GM18502 (cell line): ENCODE measurements at regions not wholly inside any gene's neighbourhood (a gene's known extent, or its start where the extent isn't known, plus 50 kb on each side); places are given as distances from the start of the nearest gene placed in this dataset.

Experiments used
- ATAC-seq: cut with Tn5 transposase; IDR thresholded peaks from one replicate; pipeline ENCODE4 v1.9.1; 2021; ENCODE audit warnings: mild to moderate bottlenecking; ENCODE audit not compliant: unreplicated experiment, poor library complexity

DNA sequence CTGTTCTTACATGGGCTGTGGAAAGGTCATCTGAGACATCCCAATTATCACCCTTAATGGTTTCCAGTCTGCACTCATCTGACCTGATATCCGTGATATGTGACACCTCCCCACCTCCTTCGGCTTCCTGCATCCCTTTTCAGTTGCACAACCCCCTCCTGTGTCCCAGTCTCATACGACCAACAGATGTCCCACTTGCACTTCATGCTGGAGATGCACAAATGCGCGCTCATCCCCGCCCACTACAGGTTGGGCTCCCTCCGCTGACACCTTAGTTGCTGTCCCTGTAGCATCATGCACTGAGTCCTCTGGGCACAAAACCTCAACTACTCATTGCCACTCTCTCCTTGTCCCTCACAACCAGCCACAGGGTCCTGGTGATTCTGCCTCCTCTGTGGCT is 94.4 kb downstream of the MIS18A start:
- ATAC-seq = no peak

DNA sequence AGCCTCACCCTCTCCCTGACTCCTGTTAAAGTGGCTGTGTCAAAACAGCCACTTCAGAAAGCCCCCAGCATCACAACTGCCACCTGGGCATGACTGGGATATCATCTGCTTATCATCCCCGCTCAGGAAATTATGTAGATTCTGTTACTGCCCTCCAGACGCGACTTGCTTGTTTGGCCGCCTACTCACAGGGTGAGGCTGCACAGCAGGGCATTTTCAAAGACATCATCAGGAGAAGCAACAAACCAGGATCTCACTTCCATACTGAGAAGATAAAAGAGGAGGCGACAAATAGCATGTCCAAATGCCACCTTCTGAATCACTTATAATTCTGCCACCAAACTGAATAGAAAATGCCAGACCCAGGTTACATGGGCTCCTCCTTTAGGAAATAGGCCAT is 94.8 kb downstream of the MIS18A start:
- no peak for ATAC-seq

DNA sequence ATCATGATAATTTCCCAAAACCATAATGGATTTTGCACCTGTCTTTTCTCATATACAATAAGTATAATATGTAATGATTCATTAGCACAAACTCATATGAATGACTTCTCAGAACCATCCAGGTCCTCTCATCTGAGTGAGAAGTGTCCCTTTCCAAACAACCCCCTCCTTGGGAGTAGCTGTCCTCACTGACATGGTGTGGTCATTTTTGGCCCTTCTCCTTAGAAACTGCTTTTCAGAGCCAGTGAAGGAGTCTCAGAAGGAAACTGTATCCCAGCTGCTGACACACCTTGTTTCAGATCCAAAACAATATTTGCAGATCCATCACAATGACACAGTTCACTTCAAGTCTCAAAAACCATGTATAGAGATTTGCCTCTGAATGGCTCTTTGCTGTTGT is 95.5 kb downstream of the MIS18A start:
- ATAC-seq = no peak

DNA sequence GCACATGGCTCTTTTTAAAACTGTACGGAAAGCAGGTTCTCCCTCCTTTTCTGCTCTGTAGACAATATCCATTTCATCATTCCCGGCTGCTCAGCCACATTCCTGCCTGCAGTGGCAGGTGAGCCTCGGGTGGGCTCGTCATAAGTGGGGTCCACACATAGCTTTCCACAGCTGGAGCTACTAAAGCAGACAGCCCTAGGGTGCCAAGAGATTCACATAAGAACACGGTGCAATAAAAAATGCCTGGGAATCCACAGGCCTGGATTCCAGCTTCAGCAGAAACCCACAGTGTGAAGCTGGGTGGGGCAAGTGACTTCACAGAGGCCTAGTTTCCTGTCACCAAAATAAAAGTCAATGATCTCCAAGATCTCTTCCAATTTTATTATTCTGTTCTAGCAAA is 96.4 kb downstream of the MIS18A start:
- ATAC-seq = no peak

DNA sequence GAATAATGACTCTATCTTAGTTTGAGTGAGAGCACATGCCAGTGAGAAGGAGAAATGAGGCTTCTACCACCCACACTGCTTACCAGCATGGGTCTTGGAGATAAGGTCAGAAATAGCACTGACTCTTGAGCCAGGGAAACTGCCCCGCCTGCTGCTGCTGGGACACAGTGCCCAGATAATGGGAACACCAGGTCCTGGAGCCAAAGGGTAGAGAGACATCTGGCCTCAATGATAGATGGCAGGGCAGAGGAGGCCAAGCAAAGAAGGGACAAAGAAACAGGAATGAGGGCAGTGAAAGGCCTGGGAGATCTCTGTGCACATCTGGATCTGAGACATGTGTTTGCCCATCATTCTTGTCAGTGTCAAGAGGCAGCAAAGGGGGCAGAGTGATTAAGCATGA is 97.4 kb downstream of the MIS18A start:
- ATAC-seq = no peak

DNA sequence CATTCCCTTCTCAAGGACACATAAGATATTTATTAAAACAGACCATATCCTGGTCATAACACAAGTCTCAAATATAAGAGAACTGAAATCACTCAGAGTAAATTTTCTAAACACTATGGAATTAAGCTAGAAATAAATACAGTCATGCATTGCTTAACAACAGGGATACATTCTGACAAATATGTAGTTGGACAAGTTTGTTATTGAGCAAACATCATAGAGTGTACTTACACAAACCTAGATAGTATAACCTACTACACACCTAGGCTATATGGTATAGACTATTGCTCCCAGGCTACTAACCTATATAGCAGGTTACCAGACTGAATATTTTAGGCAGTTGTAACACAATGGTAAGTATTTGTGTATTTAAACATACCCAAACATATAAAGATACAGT is 104.0 kb downstream of the MIS18A start:
- ATAC-seq = no peak

DNA sequence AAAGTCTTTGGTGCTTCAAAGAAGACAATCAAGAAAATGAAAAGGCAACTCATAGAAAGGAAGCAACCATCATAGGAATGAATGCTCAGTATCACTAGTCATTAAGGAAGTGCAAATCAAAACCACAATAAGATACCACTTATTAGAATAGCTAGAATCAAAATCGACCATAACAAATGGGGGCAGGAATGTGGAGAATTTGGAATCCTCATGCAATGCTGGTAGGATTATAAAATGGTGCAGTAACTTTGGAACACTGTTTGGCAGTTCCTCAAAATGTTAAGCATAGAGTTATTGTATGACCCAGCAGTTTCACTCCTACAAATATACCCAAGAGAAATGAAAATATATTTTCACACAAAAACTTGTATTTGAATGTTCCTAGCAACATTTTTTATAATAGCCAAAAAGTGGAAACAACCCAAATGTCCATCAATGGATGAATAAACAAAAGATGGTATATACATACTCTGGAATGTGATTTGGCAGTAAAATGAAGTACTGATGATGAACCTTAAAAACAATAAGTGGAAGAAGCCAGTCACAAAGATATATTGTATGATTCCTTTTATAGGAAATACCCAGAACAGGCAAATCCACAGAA is 105.6 kb downstream of the MIS18A start:
- no peak for ATAC-seq

DNA sequence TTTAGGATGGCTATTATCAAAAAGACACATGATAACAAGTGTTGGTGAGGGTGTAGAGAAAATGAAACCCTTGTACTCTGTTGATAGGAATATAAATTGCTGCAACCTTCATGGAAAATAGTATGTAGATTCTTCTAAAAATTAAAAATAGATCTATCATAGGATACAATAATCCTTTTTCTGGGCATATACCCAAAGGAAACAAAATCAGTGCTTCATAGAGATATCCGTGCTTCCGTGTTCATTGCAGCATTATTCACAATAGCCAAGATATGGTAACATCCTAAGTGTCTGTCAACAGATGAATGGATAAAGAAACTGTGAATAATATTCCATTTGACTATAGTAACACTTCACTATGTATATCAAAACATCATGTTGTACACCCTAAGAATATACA is 106.7 kb downstream of the MIS18A start:
- ATAC-seq = no peak

DNA sequence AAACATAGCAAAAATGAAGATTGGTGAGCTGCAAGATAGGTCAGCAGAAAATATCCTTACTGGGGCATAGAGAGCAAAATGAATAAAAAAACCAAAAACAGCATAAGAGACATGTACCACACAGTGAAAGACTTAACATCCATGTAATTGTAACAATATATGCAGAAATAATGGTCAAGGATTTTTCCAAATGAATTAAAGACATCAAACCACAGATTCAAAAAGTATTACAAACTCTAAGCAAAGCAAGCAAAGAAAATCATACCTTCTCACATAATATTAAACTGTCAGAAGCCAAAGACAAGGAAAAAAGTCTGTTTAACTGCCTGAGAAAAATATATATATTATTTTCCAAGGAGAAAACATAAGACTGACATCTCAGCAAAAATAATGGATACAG is 111.3 kb downstream of the MIS18A start:
- ATAC-seq = no peak

DNA sequence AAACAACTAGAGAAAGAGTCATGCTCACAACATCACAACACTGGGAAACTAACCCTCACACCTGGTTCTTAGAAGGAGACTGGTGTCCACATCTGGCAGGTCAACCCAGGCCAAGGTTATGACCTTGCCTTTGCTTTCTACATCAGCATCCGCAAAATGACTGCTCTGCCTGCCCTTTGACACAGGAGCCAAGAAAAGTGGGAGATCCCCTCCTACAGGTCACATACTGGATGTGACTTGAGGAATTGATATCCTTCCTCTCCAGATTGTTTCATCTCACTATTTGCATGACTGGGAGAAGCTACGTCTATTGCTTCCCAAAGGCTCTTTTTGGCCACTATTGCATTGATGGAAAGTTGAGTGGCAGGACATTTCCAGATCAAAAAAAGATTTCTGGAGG is 115.5 kb downstream of the MIS18A start:
- no peak for ATAC-seq

DNA sequence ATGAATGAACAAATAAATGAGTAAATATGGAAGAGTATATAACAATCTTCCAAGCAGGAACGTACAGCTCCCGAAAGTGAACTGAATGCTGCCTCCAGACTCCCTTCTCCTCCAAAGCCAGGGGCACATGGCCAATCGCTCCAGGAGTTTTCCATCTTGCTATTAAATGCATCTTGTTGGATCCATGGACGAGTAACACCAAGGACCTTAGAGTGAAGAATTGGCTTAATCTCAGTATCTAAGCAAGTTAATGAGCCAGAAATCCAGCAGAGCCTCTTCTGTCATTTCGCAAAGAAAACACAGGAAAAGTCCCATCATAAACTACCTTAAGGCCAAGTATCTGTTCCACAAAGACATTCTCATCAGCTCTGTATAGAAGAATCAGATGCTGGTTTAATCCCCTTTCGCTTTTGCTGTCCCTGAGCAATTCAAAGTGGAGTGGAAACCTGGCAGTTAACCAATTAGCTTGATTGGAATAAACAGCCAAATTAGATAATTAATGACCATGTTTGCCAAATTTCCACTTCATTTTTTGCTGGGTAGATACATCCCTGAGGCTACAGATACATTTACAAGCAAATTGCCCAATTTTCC is 116.0 kb downstream of the MIS18A start:
- ATAC-seq = no peak

DNA sequence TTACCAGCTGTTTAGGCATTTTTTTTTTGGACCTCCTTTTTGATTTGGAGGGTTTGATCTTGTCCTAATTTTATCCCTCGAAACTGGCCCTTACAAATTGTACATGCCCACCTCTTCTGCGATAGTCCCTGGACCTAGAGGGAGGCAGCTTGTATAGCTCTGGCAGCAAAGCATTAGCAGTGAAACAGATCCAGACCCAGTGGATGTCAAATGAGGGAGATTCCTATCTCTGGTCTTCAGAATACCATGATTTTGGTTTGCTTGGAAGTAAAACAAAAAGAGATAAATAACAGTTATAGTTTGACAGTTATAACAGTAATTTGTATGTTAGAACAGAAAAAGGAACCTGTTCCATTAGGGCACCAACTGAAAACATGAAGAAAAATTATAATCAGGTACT is 123.6 kb downstream of the MIS18A start:
- ATAC-seq = no peak

DNA sequence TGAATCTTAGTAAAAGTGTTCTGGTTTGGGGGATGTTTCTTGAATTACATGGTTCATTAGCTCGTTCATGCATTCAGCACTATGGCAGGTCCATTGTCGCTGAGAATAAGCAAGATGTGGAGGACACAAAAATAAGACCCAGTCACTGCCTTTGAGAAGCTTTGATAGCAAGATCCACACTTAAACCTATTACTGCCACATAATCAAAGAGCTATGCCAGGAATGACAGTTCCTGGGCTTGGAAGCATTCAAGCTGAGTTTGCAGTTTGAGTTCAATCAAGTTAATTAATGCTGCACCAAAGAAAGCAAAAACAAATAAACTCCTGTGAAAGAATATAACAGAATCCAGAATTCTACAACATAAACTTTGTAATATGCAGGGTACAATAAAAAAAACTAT is 131.8 kb downstream of the MIS18A start:
- no peak for ATAC-seq

DNA sequence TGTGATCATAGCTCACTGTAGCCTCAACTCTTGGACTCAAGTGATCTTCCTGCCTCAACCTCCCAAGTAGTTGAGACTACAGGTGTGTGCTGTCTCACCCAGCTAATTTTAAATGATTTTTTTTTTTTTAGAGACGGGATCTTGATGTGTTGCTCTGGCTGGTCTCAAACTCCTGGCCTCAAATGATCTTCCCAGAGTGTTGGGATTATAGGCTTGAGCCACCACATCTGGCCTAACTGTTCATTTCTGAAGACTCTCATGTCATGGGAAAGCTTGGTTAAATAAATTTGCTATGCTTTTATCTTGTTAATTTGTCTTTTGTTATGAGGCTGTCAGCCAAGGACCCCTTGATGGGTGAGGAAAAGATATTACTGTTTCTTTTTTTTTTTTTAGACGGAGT is 134.0 kb downstream of the MIS18A start:
- no peak for ATAC-seq

DNA sequence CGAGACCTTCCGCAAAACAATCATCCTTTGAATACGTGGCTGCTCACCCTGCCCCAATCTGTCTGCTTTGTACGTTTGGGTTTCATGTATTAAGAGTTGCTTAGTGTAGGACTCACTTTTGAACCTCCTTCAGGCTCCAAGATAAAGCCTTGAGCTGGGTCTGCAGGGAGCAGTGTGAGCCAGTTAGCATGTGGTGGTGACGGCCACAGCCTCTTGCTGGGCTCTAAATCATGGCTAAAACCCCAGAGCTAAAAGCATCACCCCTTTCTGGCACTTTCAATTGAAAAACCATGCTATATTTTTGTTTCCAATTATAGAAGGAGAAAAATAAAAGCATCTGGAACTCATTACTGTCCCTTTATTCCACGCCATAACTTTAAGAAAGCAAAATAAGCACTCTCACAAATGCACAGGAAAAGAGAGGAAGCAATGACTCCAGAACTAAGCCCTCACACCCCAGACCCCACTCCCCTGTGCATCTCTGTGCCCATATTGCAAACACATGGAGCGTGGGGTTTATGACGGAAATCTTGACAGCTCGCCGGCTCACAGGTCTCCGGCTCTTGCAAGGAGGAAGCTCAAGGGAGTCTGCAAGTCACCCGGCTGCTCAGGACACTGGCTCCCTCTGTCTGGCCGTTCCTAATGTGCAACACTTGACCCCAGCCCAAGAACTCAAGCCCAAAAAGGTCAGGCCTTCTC is 135.5 kb downstream of the MIS18A start:
- ATAC-seq = no peak

DNA sequence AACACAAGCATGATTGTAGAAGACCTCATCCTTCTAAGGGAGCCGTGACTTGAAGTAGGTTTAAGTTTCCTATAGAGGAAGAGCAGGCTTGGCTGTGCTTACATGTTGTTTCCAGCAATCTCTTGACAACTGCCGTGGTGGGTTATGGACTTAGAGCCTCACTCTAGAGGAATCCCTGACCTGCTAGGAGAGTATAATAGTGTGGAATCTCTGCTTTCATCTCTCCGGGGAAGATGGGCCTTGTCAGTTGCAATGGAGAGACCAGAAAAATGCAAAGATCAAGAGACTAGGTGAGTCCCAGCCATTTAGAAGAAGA is 137.6 kb downstream of the MIS18A start:
- ATAC-seq = no peak

DNA sequence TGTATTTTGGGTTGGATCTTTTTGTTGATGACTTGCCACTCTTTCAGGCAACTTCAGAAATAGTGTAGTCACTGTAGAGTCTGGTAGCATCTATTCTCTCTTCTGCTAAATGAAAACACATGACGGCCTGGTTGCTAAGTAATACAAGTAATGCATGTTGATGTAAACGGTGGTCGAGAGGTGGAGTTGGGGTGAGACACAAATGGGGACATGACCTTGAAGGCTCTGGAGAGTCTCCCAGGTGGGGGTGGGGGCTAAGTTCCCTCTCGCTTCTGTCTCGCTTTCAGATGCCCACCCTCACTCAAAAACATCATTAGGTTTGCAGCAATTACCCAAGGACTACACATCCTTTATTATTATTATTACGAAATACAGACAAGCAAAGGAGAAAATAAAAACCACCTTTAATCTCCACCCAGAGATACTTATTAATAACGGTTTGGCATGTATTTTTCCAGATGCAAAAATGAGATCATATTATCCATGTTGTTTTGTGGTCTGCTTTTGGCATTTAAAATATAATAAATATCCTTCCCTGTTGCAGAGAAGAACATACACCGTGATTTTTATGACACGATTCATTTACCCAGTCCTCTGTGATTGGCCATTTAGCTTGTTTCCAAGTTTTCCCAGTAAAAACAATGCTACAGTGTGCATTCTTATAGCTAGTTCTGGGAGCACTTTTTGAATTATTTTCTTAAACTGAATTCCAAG is 138.1 kb downstream of the MIS18A start:
- ATAC-seq = no peak

DNA sequence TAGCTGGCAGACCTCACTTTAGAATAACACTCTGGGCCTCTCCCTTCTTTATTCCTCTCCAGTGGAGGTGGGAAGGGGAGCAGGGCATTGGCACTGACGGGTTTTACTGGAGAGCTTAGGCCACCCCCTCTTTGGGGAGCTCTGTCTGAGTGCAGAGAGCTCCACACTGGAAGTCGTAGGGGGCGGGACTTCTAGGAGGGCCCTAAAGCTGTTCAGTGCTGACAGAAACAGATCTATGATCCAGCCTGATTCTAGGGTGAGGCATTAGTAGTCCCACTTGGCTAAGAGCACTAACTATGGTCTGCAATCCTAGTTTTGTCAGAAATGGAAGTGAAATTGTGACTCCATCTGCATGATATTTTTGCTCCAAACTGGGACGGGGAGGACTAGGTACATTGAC is 138.7 kb downstream of the MIS18A start:
- ATAC-seq = no peak

DNA sequence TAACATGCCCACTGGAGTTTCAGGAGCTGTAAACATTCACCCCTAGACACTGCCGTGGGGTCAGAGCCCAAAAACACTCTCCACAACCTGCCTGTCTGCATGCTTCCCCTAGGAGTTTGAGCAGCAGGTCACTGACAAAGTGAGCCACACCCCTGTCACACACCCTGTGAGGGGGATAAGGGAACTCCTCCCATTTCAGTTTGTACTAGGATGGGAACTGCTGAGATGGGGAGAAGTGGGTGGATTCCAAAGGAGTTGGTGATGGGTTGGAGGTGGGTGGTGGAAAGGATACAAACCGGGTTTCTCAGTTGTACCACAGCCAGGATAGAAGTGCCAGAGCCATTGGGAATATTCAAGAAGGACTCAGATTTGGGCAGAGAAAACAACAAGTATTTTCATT is 140.2 kb downstream of the MIS18A start:
- no peak for ATAC-seq

DNA sequence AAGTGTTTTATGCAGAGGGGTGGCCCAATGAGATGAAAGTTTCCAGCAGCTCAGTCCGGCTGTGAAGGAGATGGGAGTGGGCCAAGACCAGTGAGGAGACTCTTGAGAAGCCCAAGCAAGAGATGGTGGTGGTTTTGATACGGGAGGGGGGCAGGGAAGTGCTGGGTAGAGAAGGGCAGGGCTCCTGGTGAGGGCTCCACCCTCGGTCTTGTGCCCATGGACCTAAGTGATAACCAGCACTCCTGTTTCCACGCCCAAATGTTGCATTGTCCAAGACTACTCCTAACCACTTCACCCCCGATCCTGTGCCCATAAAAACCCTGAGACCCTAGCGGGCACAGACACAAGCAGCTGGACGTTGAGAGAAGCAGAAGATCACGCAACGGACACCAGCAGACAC is 140.9 kb downstream of the MIS18A start:
- ATAC-seq = no peak

DNA sequence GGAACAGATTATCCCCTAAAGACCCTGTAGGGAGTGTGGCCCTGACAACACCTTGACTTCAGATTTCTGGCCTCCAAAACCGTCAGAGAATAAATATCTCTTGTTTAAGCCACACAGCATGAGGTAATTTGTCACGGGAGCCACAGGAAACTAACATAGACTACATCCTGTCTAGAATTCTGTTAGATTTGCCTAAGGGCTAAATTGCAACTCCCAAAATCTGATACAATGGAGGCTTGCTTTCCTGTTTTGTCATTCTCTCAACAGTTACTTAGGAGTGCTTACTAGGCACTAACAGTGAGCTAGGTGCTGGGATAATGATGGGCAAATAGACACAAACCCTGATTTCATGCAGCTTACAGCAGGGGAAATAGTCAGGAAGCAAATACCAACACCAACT is 141.6 kb downstream of the MIS18A start:
- ATAC-seq = no peak

DNA sequence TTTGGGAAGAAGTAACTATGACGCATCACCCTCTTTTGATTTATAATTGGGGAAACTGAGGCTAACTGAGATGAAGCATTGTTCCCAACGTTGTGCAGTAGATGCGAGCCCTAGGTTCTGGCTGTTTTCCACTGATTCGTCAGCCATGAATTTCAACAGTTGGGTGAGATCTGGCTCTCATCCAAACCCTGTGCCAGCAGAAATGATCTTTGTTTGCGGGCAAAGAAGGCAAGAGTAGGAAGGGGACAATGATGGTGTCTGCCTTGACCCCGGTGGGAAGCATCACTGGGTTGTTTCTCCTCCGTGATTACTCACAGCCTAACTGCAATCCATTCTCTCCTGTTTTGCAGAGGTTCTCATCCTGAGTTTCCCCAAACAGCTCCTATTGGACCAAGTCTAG is 142.3 kb downstream of the MIS18A start:
- no peak for ATAC-seq
